Heart right ventricle (tissue), 16 donors: ENCODE measurements at regions not wholly inside any gene's neighbourhood (a gene's known extent, or its start where the extent isn't known, plus 50 kb on each side); places are given as distances from the start of the nearest gene placed in this dataset.

Source experiments
- ATAC-seq, 8 donors: fragments of 200-7000 bp; cut with Tn5 transposase; one replicate each; pipeline ENCODE4 v1.9.1; 2020; ENCODE audit warnings: mild to moderate bottlenecking in 8 of 8, moderate library complexity in 8 of 8, moderate number of reproducible peaks in 1 of 8
- DNase-seq, 2 donors: peaks; one replicate each; pipeline ENCODE4 v3.0.0-alpha.2; 2020
- H3K27ac ChIP-seq, 10 donors: fragments of 200-600 bp; sonication (generic) in 2 of 10; one replicate each; pipeline versions ENCODE4 v1.5.0 to v1.8.0; 2020 to 2022; ENCODE audit warnings: mild to moderate bottlenecking in 3 of 10
- H3K27me3 ChIP-seq, 7 donors: fragments of 200-600 bp; one replicate each; pipeline ENCODE4 v1.8.0; 2021 to 2022; ENCODE audit warnings: mild to moderate bottlenecking in 2 of 7
- H3K36me3 ChIP-seq, 9 donors: fragments of 200-600 bp; sonication (generic) in 1 of 9; one replicate each; pipeline versions ENCODE4 v1.5.0 to v1.8.0; 2020 to 2022; ENCODE audit warnings: mild to moderate bottlenecking in 2 of 9
- H3K4me1 ChIP-seq, 9 donors: fragments of 200-600 bp; sonication (generic) in 1 of 9; one replicate each; pipeline versions ENCODE4 v1.5.0 to v1.8.0; 2020 to 2022; ENCODE audit warnings: mild to moderate bottlenecking in 4 of 9
- H3K4me3 ChIP-seq, 10 donors: fragments of 200-600 bp; sonication (generic) in 2 of 10; one replicate each; pipeline versions ENCODE4 v1.5.0 to v1.8.0; 2020 to 2022; ENCODE audit warnings: mild to moderate bottlenecking in 7 of 10, moderate library complexity in 2 of 10
- H3K9me3 ChIP-seq, 11 donors: fragments of 200-600 bp in 10 of 11; sonication (generic) in 2 of 11; one replicate each; pipeline versions ENCODE4 v1.5.0 to v1.8.0; 2013 to 2022; ENCODE audit warnings: mild to moderate bottlenecking in 2 of 11, control low read depth in 1 of 11, moderate library complexity in 1 of 11
- WGBS, 2 donors: extraction: QIAGEN DNeasy Blood & Tissue Kit; methylation state at CpG; one replicate each; pipeline ENCODE4 v1.1.7; 2013; ENCODE audit warnings: inconsistent platforms in 1 of 2; 5-methylcytosine and 5-hydroxymethylcytosine counted together
- intact Hi-C, 10 donors: fragments of 100-400 bp; cut with DNase I; formaldehyde crosslinking; loops; one replicate each; pipeline versions ENCODE4 v1.11.1 to v1.14.2; 2022
- TF ChIP-seq, protein P1 (sequence below), 9 donors: fragments of 200-600 bp; sonication (generic) in 2 of 9; IDR thresholded peaks; one replicate each; pipeline versions ENCODE4 v1.5.0 to v1.8.0; 2021 to 2022; ENCODE audit warnings: antibody characterized with exemption in 9 of 9, mild to moderate bottlenecking in 5 of 9, moderate library complexity in 1 of 9
- donor health status: Arrhythmogenic right ventricular cardiomyopathy.
- donor health status: ischemic (EF 13 %, LVEDD 7.1; RV severe dilation, severe dysfunction).
- donor health status: healthy with polysubstance abuse.
- donor health status: DM: no; HTN: yes; CAD: no.
- donor health status: DM: no; HTN: no; CAD: no.
- donor health status: ischemic (EF 25% LVEDD 6.9; RV normal size, moderate dysfunction).
- donor health status: ischemic (EF 25% LVEDD 5.7; RV mildly dilated, moderate dysfunction).
- donor health status: healthy.
- donor health status: DM: yes; HTN: yes; CAD: no.
- donor health status: Ischemic cardiomyopathy.
- donor health status: ischemic (EF 35%, LVEDD 5.7; RV mildly dilated, moderate dysfunction).
- donor health status: nonischemic (EF 11% LVEDD 7.7; RV severe dilation, severe dysfunction).
- donor health status: DM: yes; HTN: yes; CAD: no.
- donor health status: PGD.
- donor health status: ischemic (EF 29% LVEDD 5.4; RV normal size, mild dysfunction).
- donor health status: nonischemic (EF 23%, LVEDD 6.1; RV moderate dilation, normal function).

DNA sequence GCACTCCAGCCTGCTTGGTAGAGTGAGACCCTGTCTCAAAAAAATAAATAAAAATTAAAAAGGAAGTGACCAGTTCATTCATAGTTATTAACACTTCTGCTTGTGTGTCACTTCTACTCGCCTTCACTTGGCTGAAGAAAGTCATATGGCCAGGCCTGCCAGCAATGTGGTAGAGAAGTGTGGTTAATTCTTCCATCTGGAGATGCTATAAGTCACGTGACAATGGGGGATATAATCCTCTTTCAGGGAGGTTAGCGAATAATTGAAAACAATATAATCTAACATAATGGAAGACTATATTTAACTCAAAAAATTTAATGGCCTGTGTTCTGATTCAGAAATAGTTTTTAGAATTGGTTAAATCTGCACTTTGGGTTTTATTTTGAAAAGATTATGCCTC lies 305.6 kb downstream of the DOCK8 start:
- intact Hi-C loops: no loop called here
- Histone ChIP-seq H3K27ac (no peak overlapping the region), H3K4me1 (peaks cover 4 to 85% (median 26%) of the 10 kb centered on the region in 9 donors)

DNA sequence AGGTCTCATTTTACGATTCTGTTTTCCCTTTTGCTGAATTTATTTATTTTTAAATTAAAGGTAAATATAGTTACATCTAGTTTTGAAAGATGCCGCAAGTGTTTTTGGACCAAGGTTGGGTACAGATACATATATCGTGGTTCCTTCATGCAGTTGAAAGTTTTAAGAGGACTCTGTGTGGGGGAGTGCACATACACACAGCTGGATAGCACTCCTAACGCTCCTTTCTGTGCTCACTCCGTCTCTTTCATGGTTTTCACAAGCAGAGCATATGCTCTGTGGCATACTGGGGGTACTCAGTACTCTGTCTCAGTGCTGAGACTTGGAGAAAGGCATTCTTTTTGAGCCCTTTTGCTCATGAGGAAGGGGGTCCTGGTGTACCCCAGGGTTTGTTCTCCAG lies 307.5 kb downstream of the DOCK8 start:
- no peaks in the 10 kb centered on the region for H3K9me3 ChIP-seq
- intact Hi-C loops: no loop called here
- H3K4me3 ChIP-seq: no peak overlapping the region
- DNase-seq (no peak), ATAC-seq (peak in 4 of 8 donors; percentile 21 to 52 (median 45))
- H3K36me3 ChIP-seq: no peaks in the 10 kb centered on the region
- H3K27ac ChIP-seq: peak overlapping the region in 7 of 10 donors; percentile 42 to 62 (median 52)
- WGBS, 2 donors: 65 to 71% methylated on average over 5 of the region's 5 CpGs
- H3K4me1 ChIP-seq: peaks cover 4 to 71% (median 26%) of the 10 kb centered on the region in 9 donors
- H3K27me3 ChIP-seq: no peaks in the 10 kb centered on the region
- TF ChIP-seq, protein P1, sequence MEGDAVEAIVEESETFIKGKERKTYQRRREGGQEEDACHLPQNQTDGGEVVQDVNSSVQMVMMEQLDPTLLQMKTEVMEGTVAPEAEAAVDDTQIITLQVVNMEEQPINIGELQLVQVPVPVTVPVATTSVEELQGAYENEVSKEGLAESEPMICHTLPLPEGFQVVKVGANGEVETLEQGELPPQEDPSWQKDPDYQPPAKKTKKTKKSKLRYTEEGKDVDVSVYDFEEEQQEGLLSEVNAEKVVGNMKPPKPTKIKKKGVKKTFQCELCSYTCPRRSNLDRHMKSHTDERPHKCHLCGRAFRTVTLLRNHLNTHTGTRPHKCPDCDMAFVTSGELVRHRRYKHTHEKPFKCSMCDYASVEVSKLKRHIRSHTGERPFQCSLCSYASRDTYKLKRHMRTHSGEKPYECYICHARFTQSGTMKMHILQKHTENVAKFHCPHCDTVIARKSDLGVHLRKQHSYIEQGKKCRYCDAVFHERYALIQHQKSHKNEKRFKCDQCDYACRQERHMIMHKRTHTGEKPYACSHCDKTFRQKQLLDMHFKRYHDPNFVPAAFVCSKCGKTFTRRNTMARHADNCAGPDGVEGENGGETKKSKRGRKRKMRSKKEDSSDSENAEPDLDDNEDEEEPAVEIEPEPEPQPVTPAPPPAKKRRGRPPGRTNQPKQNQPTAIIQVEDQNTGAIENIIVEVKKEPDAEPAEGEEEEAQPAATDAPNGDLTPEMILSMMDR (IDR thresholded peaks at IDR 0.05): no peak

More for the DNA sequence above, 305.6 kb downstream of the DOCK8 start:
- WGBS, 2 donors: 75 to 82% methylated on average over 3 of the region's 3 CpGs
- Histone ChIP-seq H3K27me3 (no peaks in the 10 kb centered on the region), H3K4me3 (no peak overlapping the region), H3K9me3 (peaks cover 0 to 3% (median 0%) of the 10 kb centered on the region in 11 donors), H3K36me3 (no peaks in the 10 kb centered on the region)
- no peak for DNase-seq
- TF ChIP-seq, protein P1 (IDR thresholded peaks at IDR 0.05): no peak
- ATAC-seq: no peak

DNA sequence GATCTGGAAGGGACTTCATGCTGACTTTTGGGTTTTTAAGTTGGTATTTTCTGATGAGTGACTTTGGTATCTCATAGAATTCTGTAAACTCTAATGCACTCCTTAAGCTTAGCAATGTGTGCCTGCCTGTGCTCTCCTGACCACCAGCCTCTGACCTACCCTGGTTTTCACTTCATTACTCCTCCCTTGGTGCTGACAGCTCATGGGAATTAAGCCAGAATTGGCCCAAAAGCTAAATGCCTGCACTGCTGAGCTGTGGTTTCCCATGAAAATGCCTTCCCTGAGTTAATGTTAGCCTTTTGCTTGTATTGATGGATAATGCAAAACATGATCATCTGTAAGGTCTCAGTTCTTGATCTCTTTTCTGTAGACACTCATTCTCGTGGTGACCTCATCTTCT lies 308.0 kb downstream of the DOCK8 start:
- intact Hi-C loops: no loop called here
- TF ChIP-seq, protein P1 (IDR thresholded peaks at IDR 0.05): no peak
- H3K4me1 ChIP-seq: peaks cover 4 to 68% (median 26%) of the 10 kb centered on the region in 9 donors
- ATAC-seq: peak; percentile 81 to 93 (median 86)
- H3K27ac ChIP-seq: peak overlapping the region in 7 of 10 donors; percentile 42 to 62 (median 52)
- no peaks in the 10 kb centered on the region for H3K36me3 ChIP-seq
- H3K4me3 ChIP-seq: no peak overlapping the region
- no peaks in the 10 kb centered on the region for H3K27me3 ChIP-seq
- 42 to 52% methylated on average over 1 of the region's 1 CpG for WGBS, 2 donors
- no peaks in the 10 kb centered on the region for H3K9me3 ChIP-seq
- peak in 1 of 2 donors; percentile 57 for DNase-seq

DNA sequence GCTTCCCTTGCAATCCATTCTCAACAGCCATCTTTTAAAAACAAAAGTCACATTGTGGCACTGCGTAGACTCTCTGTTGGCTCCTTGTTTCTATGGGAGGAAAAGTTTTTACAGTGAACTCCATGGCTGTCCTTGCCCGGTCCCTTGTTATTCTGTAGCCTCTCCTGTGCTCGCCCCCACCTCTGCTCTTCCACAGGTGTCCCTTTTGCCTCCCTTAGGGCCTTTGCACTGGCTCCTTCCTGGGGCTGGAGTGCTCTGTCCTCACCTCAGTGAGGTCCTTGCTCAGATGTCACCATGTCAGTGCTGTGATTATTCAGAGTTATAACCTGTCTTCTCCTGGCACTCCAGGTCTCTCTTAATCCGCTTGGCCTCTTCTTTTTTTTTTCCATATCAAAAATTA lies 308.8 kb downstream of the DOCK8 start:
- Histone ChIP-seq H3K9me3 (no peaks in the 10 kb centered on the region), H3K27me3 (no peaks in the 10 kb centered on the region), H3K27ac (peak overlapping the region in 7 of 10 donors; percentile 3 to 62 (median 51)), H3K36me3 (no peaks in the 10 kb centered on the region), H3K4me3 (no peak overlapping the region), H3K4me1 (peaks cover 4 to 60% (median 26%) of the 10 kb centered on the region in 9 donors)
- DNase-seq: no peak
- 92 to 95% methylated on average over 4 of the region's 4 CpGs for WGBS, 2 donors
- intact Hi-C loops: no loop called here
- ATAC-seq: peak in 5 of 8 donors; percentile 26 to 56 (median 31)
- TF ChIP-seq, protein P1 (IDR thresholded peaks at IDR 0.05): no peak
